ENCODE measurements at regions not wholly inside any gene's neighbourhood (a gene's known extent, or its start where the extent isn't known, plus 50 kb on each side); places are given as distances from the start of the nearest gene placed in this dataset.
"Not testable (repeated sequence)": the region's sequence is repeated elsewhere in the genome, so short reads cannot be mapped to it uniquely, and the experiment has no call there.

GRCh38 chr16:31807086-31807485, 66.5 kb upstream of the ZNF267 start:
- Histone ChIP-seq H4K20me1 (ENCODE audit: control insufficient read depth, insufficient read depth, low read length, poor library complexity, severe bottlenecking) (no peaks in the 10 kb centered on the region), H3K9me3 (ENCODE audit: control extremely low read depth in 1 of 3, control insufficient read depth in 2 of 3, insufficient read depth in 1 of 3, low read length in 2 of 3) (peaks cover 0 to 17% (median 1%) of the 10 kb centered on the region in 3 donors), H3K4me1 (ENCODE audit: control insufficient read depth in 2 of 2, insufficient read depth in 2 of 2, low read length in 2 of 2) (no peaks in the 10 kb centered on the region), H3K27me3 (replicated peaks in 1 of 4; ENCODE audit: control extremely low read depth in 1 of 4, control insufficient read depth in 3 of 4, insufficient read depth in 4 of 4, low read length in 3 of 4) (no peaks in the 10 kb centered on the region), H3K27ac (ENCODE audit: low read length in 2 of 2) (no peak overlapping the region), H3K4me2 (replicated peaks; ENCODE audit: low read depth, low read length, poor library complexity, severe bottlenecking) (no peak overlapping the region), H3K9ac (ENCODE audit: low read length) (no peak overlapping the region), H3K4me3 (ENCODE audit: control extremely low read depth in 1 of 5, extremely low read depth in 1 of 5, insufficient read depth in 1 of 5, low read depth in 2 of 5, low read length in 4 of 5) (no peak overlapping the region), H3K36me3 (replicated peaks in 1 of 2; ENCODE audit: control extremely low read depth in 1 of 2, control insufficient read depth in 1 of 2, extremely low read depth in 1 of 2, insufficient read depth in 2 of 2, low read length in 1 of 2) (no peaks in the 10 kb centered on the region), H3K79me2 (ENCODE audit: control insufficient read depth, insufficient read depth, low read length) (no peaks in the 10 kb centered on the region), H2AFZ (ENCODE audit: insufficient read depth, low read depth, low read length, poor library complexity, severe bottlenecking) (no peak overlapping the region)
- ATAC-seq (ENCODE audit: low read depth) (no peak), DNase-seq (no peak)
- Mint-ChIP-seq H3K27ac (no peak overlapping the region), H3K4me1 (no peaks in the 10 kb centered on the region), H3K4me3 (no peak overlapping the region), H3K9me3 (ENCODE audit: insufficient read depth) (no peaks in the 10 kb centered on the region), H3K27me3 (peaks cover 19% of the 10 kb centered on the region)
- ChIA-PET CTCF (no interaction called here), POLR2A (no interaction called here)
- no peak for TF ChIP-seq EZH2 (IDR thresholded peaks at IDR 0.05; ENCODE audit: borderline replicate concordance, insufficient read depth, low read depth, low read length, poor library complexity, severe bottlenecking)
- no peak for TF ChIP-seq CTCF (IDR thresholded peaks at IDR 0.05)
- intact Hi-C loops (cut with micrococcal nuclease), result no loop called here
- no CpG with 5 or more reads among the region's 3 CpGs for WGBS (ENCODE audit: insufficient coverage)

- intact Hi-C loops (cut with micrococcal nuclease), result no loop called here
- WGBS (ENCODE audit: insufficient coverage), result 60% methylated on average over 2 of the region's 5 CpGs
These were observed 62.7 kb upstream of the ZNF267 start for GRCh38 chr16:31810863-31811262.

GRCh38 chr16:31816141-31816540, 57.5 kb upstream of the ZNF267 start:
- H3K4me1 Mint-ChIP-seq; H3K4me3 ChIP-seq (ENCODE audit: control extremely low read depth in 1 of 5, extremely low read depth in 1 of 5, insufficient read depth in 1 of 5, low read depth in 2 of 5, low read length in 4 of 5); H2AFZ ChIP-seq (ENCODE audit: insufficient read depth, low read depth, low read length, poor library complexity, severe bottlenecking); H3K36me3 ChIP-seq (replicated peaks in 1 of 2; ENCODE audit: control extremely low read depth in 1 of 2, control insufficient read depth in 1 of 2, extremely low read depth in 1 of 2, insufficient read depth in 2 of 2, low read length in 1 of 2); intact Hi-C loops (cut with micrococcal nuclease); H3K9ac ChIP-seq (ENCODE audit: low read length); H3K4me1 ChIP-seq (ENCODE audit: control insufficient read depth in 2 of 2, insufficient read depth in 2 of 2, low read length in 2 of 2); H4K20me1 ChIP-seq (ENCODE audit: control insufficient read depth, insufficient read depth, low read length, poor library complexity, severe bottlenecking); CTCF ChIA-PET; H3K27ac ChIP-seq (ENCODE audit: low read length in 2 of 2); ATAC-seq (ENCODE audit: low read depth); H3K4me3 Mint-ChIP-seq; H3K4me2 ChIP-seq (replicated peaks; ENCODE audit: low read depth, low read length, poor library complexity, severe bottlenecking); H3K79me2 ChIP-seq (ENCODE audit: control insufficient read depth, insufficient read depth, low read length); H3K9me3 Mint-ChIP-seq (ENCODE audit: insufficient read depth); H3K27ac Mint-ChIP-seq; DNase-seq; POLR2A ChIA-PET; H3K27me3 ChIP-seq (replicated peaks in 1 of 4; ENCODE audit: control extremely low read depth in 1 of 4, control insufficient read depth in 3 of 4, insufficient read depth in 4 of 4, low read length in 3 of 4): not testable (repeated sequence)
- peaks cover 26% of the 10 kb centered on the region for H3K27me3 Mint-ChIP-seq
- WGBS (ENCODE audit: insufficient coverage), result no CpG with 5 or more reads among the region's 6 CpGs
- peaks cover 0 to 20% (median 0%) of the 10 kb centered on the region in 3 donors for H3K9me3 ChIP-seq (ENCODE audit: control extremely low read depth in 1 of 3, control insufficient read depth in 2 of 3, insufficient read depth in 1 of 3, low read length in 2 of 3)

More at GRCh38 chr16:31810863-31811262, 62.7 kb upstream of the ZNF267 start:
- POLR2A ChIA-PET, result no interaction called here
- Histone ChIP-seq H3K4me3 (ENCODE audit: control extremely low read depth in 1 of 5, extremely low read depth in 1 of 5, insufficient read depth in 1 of 5, low read depth in 2 of 5, low read length in 4 of 5) (no peak overlapping the region), H3K27me3 (replicated peaks in 1 of 4; ENCODE audit: control extremely low read depth in 1 of 4, control insufficient read depth in 3 of 4, insufficient read depth in 4 of 4, low read length in 3 of 4) (no peaks in the 10 kb centered on the region), H3K27ac (ENCODE audit: low read length in 2 of 2) (no peak overlapping the region), H3K36me3 (replicated peaks in 1 of 2; ENCODE audit: control extremely low read depth in 1 of 2, control insufficient read depth in 1 of 2, extremely low read depth in 1 of 2, insufficient read depth in 2 of 2, low read length in 1 of 2) (no peaks in the 10 kb centered on the region), H2AFZ (ENCODE audit: insufficient read depth, low read depth, low read length, poor library complexity, severe bottlenecking) (no peak overlapping the region), H4K20me1 (ENCODE audit: control insufficient read depth, insufficient read depth, low read length, poor library complexity, severe bottlenecking) (no peaks in the 10 kb centered on the region), H3K79me2 (ENCODE audit: control insufficient read depth, insufficient read depth, low read length) (no peaks in the 10 kb centered on the region), H3K4me1 (ENCODE audit: control insufficient read depth in 2 of 2, insufficient read depth in 2 of 2, low read length in 2 of 2) (no peaks in the 10 kb centered on the region), H3K9ac (ENCODE audit: low read length) (no peak overlapping the region), H3K4me2 (replicated peaks; ENCODE audit: low read depth, low read length, poor library complexity, severe bottlenecking) (no peak overlapping the region), H3K9me3 (ENCODE audit: control extremely low read depth in 1 of 3, control insufficient read depth in 2 of 3, insufficient read depth in 1 of 3, low read length in 2 of 3) (peaks cover 0 to 6% (median 0%) of the 10 kb centered on the region in 3 donors)
- Mint-ChIP-seq H3K9me3 (ENCODE audit: insufficient read depth) (no peaks in the 10 kb centered on the region), H3K4me1 (no peaks in the 10 kb centered on the region), H3K27me3 (peaks cover 26% of the 10 kb centered on the region), H3K27ac (no peak overlapping the region), H3K4me3 (no peak overlapping the region)
- ATAC-seq (ENCODE audit: low read depth), result no peak
- CTCF ChIA-PET, result no interaction called here
- no peak for TF ChIP-seq EZH2 (IDR thresholded peaks at IDR 0.05; ENCODE audit: borderline replicate concordance, insufficient read depth, low read depth, low read length, poor library complexity, severe bottlenecking)
- no peak for TF ChIP-seq CTCF (IDR thresholded peaks at IDR 0.05)
- DNase-seq, result no peak
